GM12878 (cell line): ENCODE measurements at regions not wholly inside any gene's neighbourhood (a gene's known extent, or its start where the extent isn't known, plus 50 kb on each side); places are given as distances from the start of the nearest gene placed in this dataset.

ENCODE experiments used
- ATAC-seq: fragments of 200-7000 bp; cut with Tn5 transposase; 3 replicates; pipeline ENCODE4 v1.9.1; 2020; ENCODE audit warnings: mild to moderate bottlenecking, moderate library complexity
- BruUV-seq: library from RNA; stranded (reverse); fragments of 400-500 nt; replicated peaks from 2 replicates; lab custom pipeline; 2021; lab: Mats Ljungman, UMichigan
- CTCF ChIA-PET: fragments of 300-600 bp; sonication (Branson Sonifier 250); formaldehyde crosslinking; extraction: SDS; loops from one replicate; lab custom pipeline; 2021; ENCODE audit warnings: inconsistent platforms; lab: Yijun Ruan, JAX
- POLR2A ChIA-PET: fragments of 350-600 bp; formaldehyde crosslinking; extraction: SDS; loops from one replicate; lab custom pipeline; 2021; ENCODE audit warnings: inconsistent platforms; lab: Charles Lee
- RAD21 ChIA-PET: fragments of 300-600 bp; sonication (Branson Sonifier 250); formaldehyde crosslinking; loops from one replicate; lab custom pipeline; 2023; ENCODE audit warnings: antibody characterized with exemption; ENCODE audit not compliant: unreplicated experiment; lab: Charles Lee
- SMC1A ChIA-PET: fragments of 300-600 bp; sonication (Branson Sonifier 250); formaldehyde crosslinking; loops from one replicate; lab custom pipeline; 2023; ENCODE audit not compliant: unreplicated experiment, uncharacterized antibody; lab: Charles Lee
- DNase-seq: peaks from one replicate; pipeline ENCODE4 v3.0.0-alpha.2; 2011; ENCODE audit warnings: low read depth, low spot score
- FAIRE-seq: peaks from 3 replicates; lab custom pipeline; 2011; peaks lifted over from hg19 to GRCh38; lab: Jason Lieb, UNC
- H2AFZ ChIP-seq: 2 replicates; pipeline ENCODE4 v1.6.0; 2011; ENCODE audit warnings: low read depth, low read length, control low read depth; ENCODE audit not compliant: control insufficient read depth
- H3K27ac ChIP-seq: 2 replicates; pipeline ENCODE4 v1.5.1; 2011; ENCODE audit warnings: control low read depth; ENCODE audit not compliant: control insufficient read depth, insufficient read depth
- H3K27me3 ChIP-seq, 2 experiments: replicated peaks in 1 of 2; 2 replicates each; pipeline versions ENCODE4 v1.6.0 to v1.6.1; 2011; ENCODE audit warnings: low read length in 1 of 2; ENCODE audit not compliant: control insufficient read depth in 2 of 2, insufficient read depth in 2 of 2
- H3K36me3 ChIP-seq, 2 experiments: 2 replicates each; pipeline ENCODE4 v1.5.1; 2011; ENCODE audit warnings: low read length in 1 of 2; ENCODE audit not compliant: control insufficient read depth in 2 of 2, insufficient read depth in 2 of 2
- H3K4me1 ChIP-seq: 2 replicates; pipeline ENCODE4 v1.6.1; 2011; ENCODE audit warnings: mild to moderate bottlenecking, low read length, moderate library complexity, mixed read lengths; ENCODE audit not compliant: control insufficient read depth, insufficient read depth
- H3K4me2 ChIP-seq: 2 replicates; pipeline ENCODE4 v1.6.0; 2011; ENCODE audit warnings: control low read depth; ENCODE audit not compliant: control insufficient read depth, insufficient read depth
- H3K4me3 ChIP-seq: fragments of 200-600 bp; sonication (generic); 2 replicates; pipeline ENCODE4 v1.5.1; 2016
- H3K79me2 ChIP-seq: 2 replicates; pipeline ENCODE4 v1.6.0; 2011; ENCODE audit warnings: low read length; ENCODE audit not compliant: control insufficient read depth, insufficient read depth
- H3K9ac ChIP-seq: 2 replicates; pipeline ENCODE4 v1.8.0; 2011; ENCODE audit warnings: low read length, control low read depth, mixed read lengths; ENCODE audit not compliant: control insufficient read depth, insufficient read depth
- H3K9me3 ChIP-seq: replicated peaks from 3 replicates; pipeline ENCODE4 v1.5.1; 2011; ENCODE audit warnings: mild to moderate bottlenecking, low read length; ENCODE audit not compliant: control insufficient read depth, insufficient read depth
- H4K20me1 ChIP-seq: 2 replicates; pipeline ENCODE4 v1.6.0; 2011; ENCODE audit not compliant: control insufficient read depth, insufficient read depth
- ATF2 ChIP-seq: IDR thresholded peaks from 2 replicates; pipeline ENCODE4 v1.6.1; 2012; ENCODE audit warnings: low read length, inconsistent platforms
- CBFB ChIP-seq: IDR thresholded peaks from 2 replicates; pipeline ENCODE4 v1.6.1; 2016; ENCODE audit warnings: antibody characterized with exemption, low read depth
- CHD4 ChIP-seq: fragments of 200-600 bp; sonication (generic); IDR thresholded peaks from 2 replicates; pipeline ENCODE4 v1.6.1; 2016; ENCODE audit warnings: mild to moderate bottlenecking
- EED ChIP-seq: sonication (generic); IDR thresholded peaks from 2 replicates; pipeline ENCODE4 v1.6.1; 2016; ENCODE audit warnings: antibody characterized with exemption, low read depth
- HDAC6 ChIP-seq: fragments of 200-600 bp; sonication (generic); IDR thresholded peaks from one replicate; pipeline ENCODE4 v1.8.0; 2017; ENCODE audit warnings: antibody characterized with exemption; ENCODE audit not compliant: unreplicated experiment
- NBN ChIP-seq: fragments of 450-650 bp; IDR thresholded peaks from 2 replicates; pipeline ENCODE4 v1.6.1; 2016
- POLR2AphosphoS2 ChIP-seq: IDR thresholded peaks from 2 replicates; pipeline ENCODE4 v1.6.1; 2011; ENCODE audit warnings: low read depth, mild to moderate bottlenecking, low read length, improper control_type of control experiment, moderate library complexity
- SUPT20H ChIP-seq: IDR thresholded peaks from 2 replicates; pipeline ENCODE4 v1.6.1; 2011; ENCODE audit warnings: low read depth, mild to moderate bottlenecking, low read length, moderate library complexity, borderline replicate concordance; ENCODE audit not compliant: control insufficient read depth
- WGBS: methylation state at CpG from one replicate; pipeline ENCODE4 v1.1.6; 2016; ENCODE audit warnings: low lambda C conversion rate; ENCODE audit not compliant: insufficient replicate concordance, insufficient coverage; ENCODE audit errors: missing lambda C conversion rate; 5-methylcytosine and 5-hydroxymethylcytosine counted together
- in situ Hi-C: fragments of 300-500 bp; cut with MboI; formaldehyde crosslinking; loops from 9 replicates; pipeline ENCODE4 v1.14.3; 2018; ENCODE audit warnings: mixed read lengths
- intact Hi-C: fragments of 100-400 bp; cut with micrococcal nuclease; formaldehyde crosslinking; loops from one replicate; pipeline ENCODE4 v1.14.2; 2022; ENCODE audit not compliant: unreplicated experiment
- TF ChIP-seq, protein P1 (sequence below): fragments of 450-650 bp; IDR thresholded peaks from 2 replicates; pipeline ENCODE4 v1.6.1; 2018; ENCODE audit warnings: mild to moderate bottlenecking, low read depth, moderate library complexity; ENCODE audit not compliant: partially characterized antibody

- FAIRE-seq (no peak), ATAC-seq (no peak), DNase-seq (no peak)
- WGBS, result 76% methylated on average over 15 of the region's 16 CpGs
- Histone ChIP-seq H3K9me3 (no peaks in the 10 kb centered on the region), H4K20me1 (no peaks in the 10 kb centered on the region), H3K4me3 (no peak overlapping the region), H3K27ac (no peak overlapping the region), H3K4me1 (no peaks in the 10 kb centered on the region), H3K36me3 (no peaks in the 10 kb centered on the region; a peak in 2 of 4 replicates), H2AFZ (no peak overlapping the region), H3K79me2 (no peaks in the 10 kb centered on the region), H3K27me3 (no peaks in the 10 kb centered on the region), H3K9ac (no peak overlapping the region), H3K4me2 (no peak overlapping the region)
- ChIA-PET RAD21 (no interaction called here), SMC1A (no interaction called here), POLR2A (no interaction called here), CTCF (no interaction called here)
- TF ChIP-seq, protein P1, sequence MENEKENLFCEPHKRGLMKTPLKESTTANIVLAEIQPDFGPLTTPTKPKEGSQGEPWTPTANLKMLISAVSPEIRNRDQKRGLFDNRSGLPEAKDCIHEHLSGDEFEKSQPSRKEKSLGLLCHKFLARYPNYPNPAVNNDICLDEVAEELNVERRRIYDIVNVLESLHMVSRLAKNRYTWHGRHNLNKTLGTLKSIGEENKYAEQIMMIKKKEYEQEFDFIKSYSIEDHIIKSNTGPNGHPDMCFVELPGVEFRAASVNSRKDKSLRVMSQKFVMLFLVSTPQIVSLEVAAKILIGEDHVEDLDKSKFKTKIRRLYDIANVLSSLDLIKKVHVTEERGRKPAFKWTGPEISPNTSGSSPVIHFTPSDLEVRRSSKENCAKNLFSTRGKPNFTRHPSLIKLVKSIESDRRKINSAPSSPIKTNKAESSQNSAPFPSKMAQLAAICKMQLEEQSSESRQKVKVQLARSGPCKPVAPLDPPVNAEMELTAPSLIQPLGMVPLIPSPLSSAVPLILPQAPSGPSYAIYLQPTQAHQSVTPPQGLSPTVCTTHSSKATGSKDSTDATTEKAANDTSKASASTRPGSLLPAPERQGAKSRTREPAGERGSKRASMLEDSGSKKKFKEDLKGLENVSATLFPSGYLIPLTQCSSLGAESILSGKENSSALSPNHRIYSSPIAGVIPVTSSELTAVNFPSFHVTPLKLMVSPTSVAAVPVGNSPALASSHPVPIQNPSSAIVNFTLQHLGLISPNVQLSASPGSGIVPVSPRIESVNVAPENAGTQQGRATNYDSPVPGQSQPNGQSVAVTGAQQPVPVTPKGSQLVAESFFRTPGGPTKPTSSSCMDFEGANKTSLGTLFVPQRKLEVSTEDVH, result no peak
- TF ChIP-seq EED (no peak), CHD4 (no peak)
- intact Hi-C loops, result no loop called here
- in situ Hi-C loops, result no loop called here
- BruUV-seq, result no TSS peak
Observed at GRCh38 chr22:49629586-49630447, 197.9 kb downstream of the BRD1 start.

GRCh38 chr22:49629261-49629570 is 198.5 kb downstream of the BRD1 start:
- H3K4me2 ChIP-seq, result no peak overlapping the region
- H3K79me2 ChIP-seq, result no peaks in the 10 kb centered on the region
- ChIA-PET RAD21 (no interaction called here), POLR2A (no interaction called here), CTCF (no interaction called here)
- H3K4me1 ChIP-seq, result no peaks in the 10 kb centered on the region
- no peaks in the 10 kb centered on the region for H4K20me1 ChIP-seq
- no peak overlapping the region for H3K4me3 ChIP-seq
- H3K27ac ChIP-seq, result no peak overlapping the region
- H3K9me3 ChIP-seq, result no peaks in the 10 kb centered on the region
- no peaks in the 10 kb centered on the region for H3K27me3 ChIP-seq
- 45% methylated on average over 8 of the region's 8 CpGs for WGBS
- ATAC-seq (no peak), DNase-seq (no peak)
- H2AFZ ChIP-seq, result no peak overlapping the region
- intact Hi-C loops, result no loop called here
- H3K9ac ChIP-seq, result no peak overlapping the region
- no peak for TF ChIP-seq HDAC6
- TF ChIP-seq POLR2AphosphoS2, result no peak
- TF ChIP-seq CBFB, result no peak
- no peak for TF ChIP-seq NBN
- no peak for TF ChIP-seq SUPT20H
- TF ChIP-seq ATF2, result no peak
- TF ChIP-seq, all 136 proteins: peak for 0
- no peaks in the 10 kb centered on the region; a peak in 2 of 4 replicates for H3K36me3 ChIP-seq
- in situ Hi-C loops, result no loop called here
- SMC1A ChIA-PET, result no interaction called here
- no peak for FAIRE-seq
- no TSS peak for BruUV-seq
